Right lobe of liver (tissue), 4 donors: ENCODE measurements at regions not wholly inside any gene's neighbourhood (a gene's known extent, or its start where the extent isn't known, plus 50 kb on each side); places are given as distances from the start of the nearest gene placed in this dataset.

ENCODE experiments used
- CTCF ChIP-seq, 4 donors: fragments of 200-600 bp in 3 of 4; fragments of 450-650 bp in 1 of 4; IDR thresholded peaks; one replicate each; pipeline versions ENCODE4 v1.5.1 to v1.8.0; 2016 to 2022; ENCODE audit warnings: antibody characterized with exemption in 4 of 4, mild to moderate bottlenecking in 2 of 4
- POLR2A ChIP-seq: fragments of 450-650 bp; IDR thresholded peaks from one replicate; pipeline ENCODE4 v1.6.1; 2017; ENCODE audit warnings: antibody characterized with exemption, mild to moderate bottlenecking
- donor health status: DM: no; HTN: no; CAD: no.
- donor health status: DM: no; HTN: no; CAD: no.
- donor health status: DM: no; HTN: yes; CAD: no.

DNA sequence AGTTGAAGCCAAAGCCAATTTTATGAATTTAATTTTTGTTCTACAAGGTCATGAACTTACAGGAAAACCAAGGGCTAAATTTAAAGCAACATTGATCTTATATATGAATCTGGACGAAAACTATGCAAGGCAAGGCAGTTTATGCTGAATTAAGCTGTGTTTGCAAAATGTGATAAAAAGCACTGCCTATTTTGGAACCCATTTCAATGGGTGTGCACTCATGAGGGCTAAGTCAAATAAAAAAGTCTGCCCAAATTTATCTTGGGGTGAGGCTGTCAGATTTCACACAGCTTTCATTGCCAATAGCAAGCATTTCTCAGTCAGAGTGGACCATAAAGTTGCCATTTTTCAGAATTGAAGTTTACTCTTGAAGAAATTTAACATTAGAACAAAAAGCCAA lies 199.9 kb downstream of the LURAP1L start:
- TF ChIP-seq CTCF (IDR thresholded peaks at IDR 0.05) (no peak), POLR2A (no peak)
